ENCODE measurements at regions not wholly inside any gene's neighbourhood (a gene's known extent, or its start where the extent isn't known, plus 50 kb on each side); places are given as distances from the start of the nearest gene placed in this dataset.

- intact Hi-C loops (cut with DNase I), result loop anchor here (10.0 kb wide), 1 partner anchor 177 kb away; no protein-coding TSS in a partner anchor
- DNase-seq (ENCODE audit: low spot score), result no peak
Measured at GRCh38 chr18:61731693-61732376, 161.0 kb downstream of the RNF152 start.

GRCh38 chr18:61731178-61731577 is 161.6 kb downstream of the RNF152 start:
- intact Hi-C loops (cut with DNase I), result loop anchor here (10.0 kb wide), 1 partner anchor 176 kb away; no protein-coding TSS in a partner anchor
- DNase-seq (ENCODE audit: low spot score), result no peak

GRCh38 chr18:61729322-61729721 is 163.5 kb downstream of the RNF152 start:
- no peak for DNase-seq (ENCODE audit: low spot score)
- intact Hi-C loops (cut with DNase I), result no loop called here

- DNase-seq (ENCODE audit: low spot score), result no peak
- intact Hi-C loops (cut with DNase I), result no loop called here
Measured at GRCh38 chr18:61727241-61728193, 165.3 kb downstream of the RNF152 start.

GRCh38 chr18:61724532-61724931 is 168.3 kb downstream of the RNF152 start:
- intact Hi-C loops (cut with DNase I), result no loop called here
- DNase-seq (ENCODE audit: low spot score), result no peak

- DNase-seq (ENCODE audit: low spot score), result no peak
- intact Hi-C loops (cut with DNase I), result no loop called here
Measured at GRCh38 chr18:61722247-61722646, 170.6 kb downstream of the RNF152 start.

GRCh38 chr18:61720496-61720895 is 172.3 kb downstream of the RNF152 start:
- no peak for DNase-seq (ENCODE audit: low spot score)
- intact Hi-C loops (cut with DNase I), result no loop called here

- intact Hi-C loops (cut with DNase I), result no loop called here
- no peak for DNase-seq (ENCODE audit: low spot score)
Measured at GRCh38 chr18:61719671-61720070, 173.1 kb downstream of the RNF152 start.

- intact Hi-C loops (cut with DNase I), result no loop called here
- DNase-seq (ENCODE audit: low spot score), result no peak
Measured at GRCh38 chr18:61718944-61719343, 173.9 kb downstream of the RNF152 start.

GRCh38 chr18:61714421-61714820 is 178.4 kb downstream of the RNF152 start:
- no peak for DNase-seq (ENCODE audit: low spot score)
- intact Hi-C loops (cut with DNase I), result no loop called here

GRCh38 chr18:61713502-61713901 is 179.3 kb downstream of the RNF152 start:
- intact Hi-C loops (cut with DNase I), result no loop called here
- DNase-seq (ENCODE audit: low spot score), result no peak

- no peak for DNase-seq (ENCODE audit: low spot score)
- intact Hi-C loops (cut with DNase I), result no loop called here
Measured at GRCh38 chr18:61710082-61710620, 182.7 kb downstream of the RNF152 start.

GRCh38 chr18:61706276-61706915 is 186.4 kb downstream of the RNF152 start:
- DNase-seq (ENCODE audit: low spot score), result no peak
- intact Hi-C loops (cut with DNase I), result no loop called here

GRCh38 chr18:61703508-61703907 is 189.3 kb downstream of the RNF152 start:
- DNase-seq (ENCODE audit: low spot score), result no peak
- intact Hi-C loops (cut with DNase I), result no loop called here

- intact Hi-C loops (cut with DNase I), result no loop called here
- DNase-seq (ENCODE audit: low spot score), result no peak
Measured at GRCh38 chr18:61702007-61702406, 190.8 kb downstream of the RNF152 start.

GRCh38 chr18:61699397-61700110 is 193.3 kb downstream of the RNF152 start:
- intact Hi-C loops (cut with DNase I), result no loop called here
- DNase-seq (ENCODE audit: low spot score), result no peak

- DNase-seq (ENCODE audit: low spot score), result no peak
- intact Hi-C loops (cut with DNase I), result no loop called here
Measured at GRCh38 chr18:61697306-61697909, 195.4 kb downstream of the RNF152 start.

GRCh38 chr18:61694236-61694635 is 198.6 kb downstream of the RNF152 start:
- intact Hi-C loops (cut with DNase I), result no loop called here
- DNase-seq (ENCODE audit: low spot score), result no peak

All from cardiac septum (tissue), 1 donor.